ENCODE measurements at regions not wholly inside any gene's neighbourhood (a gene's known extent, or its start where the extent isn't known, plus 50 kb on each side); places are given as distances from the start of the nearest gene placed in this dataset.

GRCh38 chr1:228807904-228808605 is 72.8 kb downstream of the RHOU start:
- H3K79me2 ChIP-seq (ENCODE audit: low read length) = no peaks in the 10 kb centered on the region
- no peak overlapping the region for H3K27ac ChIP-seq (ENCODE audit: low read length)
- peaks cover 41% of the 10 kb centered on the region for H3K27me3 ChIP-seq (ENCODE audit: low read depth, low read length)
- H3K4me2 ChIP-seq (ENCODE audit: low read length) = peak overlapping the region; percentile 24
- H3K9me3 ChIP-seq (ENCODE audit: insufficient read depth, low read length) = no peaks in the 10 kb centered on the region
- TF ChIP-seq EZH2phosphoT487 (IDR thresholded peaks at IDR 0.05; ENCODE audit: low read depth) (no peak), CTCF (IDR thresholded peaks at IDR 0.05; ENCODE audit: low read depth, low read length) (no peak)
- no peaks in the 10 kb centered on the region for H3K36me3 ChIP-seq (replicated peaks; ENCODE audit: low read depth, low read length)
- no peak overlapping the region for H3K4me3 ChIP-seq (ENCODE audit: low read length)
- no peak overlapping the region; the same call in 1 of the 2 replicates for H2AFZ ChIP-seq (ENCODE audit: low read depth, low read length)
- H3K9ac ChIP-seq (ENCODE audit: low read length) = no peak overlapping the region
- H4K20me1 ChIP-seq (ENCODE audit: insufficient read depth, low read length) = no peaks in the 10 kb centered on the region
- H3K4me1 ChIP-seq (ENCODE audit: low read length) = peaks cover 43% of the 10 kb centered on the region

GRCh38 chr1:228809621-228810394 is 74.5 kb downstream of the RHOU start:
- H3K27me3 ChIP-seq (ENCODE audit: low read depth, low read length) = peaks cover 47% of the 10 kb centered on the region
- H4K20me1 ChIP-seq (ENCODE audit: insufficient read depth, low read length) = no peaks in the 10 kb centered on the region
- no peaks in the 10 kb centered on the region for H3K9me3 ChIP-seq (ENCODE audit: insufficient read depth, low read length)
- H2AFZ ChIP-seq (ENCODE audit: low read depth, low read length) = no peak overlapping the region
- H3K36me3 ChIP-seq (replicated peaks; ENCODE audit: low read depth, low read length) = no peaks in the 10 kb centered on the region
- H3K27ac ChIP-seq (ENCODE audit: low read length) = no peak overlapping the region
- peaks cover 40% of the 10 kb centered on the region for H3K4me1 ChIP-seq (ENCODE audit: low read length)
- no peak overlapping the region for H3K9ac ChIP-seq (ENCODE audit: low read length)
- TF ChIP-seq EZH2phosphoT487 (IDR thresholded peaks at IDR 0.05; ENCODE audit: low read depth) = no peak
- no peak for TF ChIP-seq CTCF (IDR thresholded peaks at IDR 0.05; ENCODE audit: low read depth, low read length)
- no peaks in the 10 kb centered on the region for H3K79me2 ChIP-seq (ENCODE audit: low read length)
- no peak overlapping the region for H3K4me3 ChIP-seq (ENCODE audit: low read length)
- no peak overlapping the region for H3K4me2 ChIP-seq (ENCODE audit: low read length)

GRCh38 chr1:228810395-228810758 is 75.1 kb downstream of the RHOU start:
- Histone ChIP-seq H2AFZ (ENCODE audit: low read depth, low read length) (no peak overlapping the region), H3K79me2 (ENCODE audit: low read length) (no peaks in the 10 kb centered on the region), H3K27ac (ENCODE audit: low read length) (no peak overlapping the region), H3K9me3 (ENCODE audit: insufficient read depth, low read length) (no peaks in the 10 kb centered on the region), H3K4me3 (ENCODE audit: low read length) (no peak overlapping the region), H3K9ac (ENCODE audit: low read length) (no peak overlapping the region), H4K20me1 (ENCODE audit: insufficient read depth, low read length) (no peaks in the 10 kb centered on the region), H3K27me3 (ENCODE audit: low read depth, low read length) (peaks cover 46% of the 10 kb centered on the region), H3K4me1 (ENCODE audit: low read length) (peaks cover 34% of the 10 kb centered on the region), H3K36me3 (replicated peaks; ENCODE audit: low read depth, low read length) (no peaks in the 10 kb centered on the region), H3K4me2 (ENCODE audit: low read length) (no peak overlapping the region)
- TF ChIP-seq CTCF (IDR thresholded peaks at IDR 0.05; ENCODE audit: low read depth, low read length) (no peak), EZH2phosphoT487 (IDR thresholded peaks at IDR 0.05; ENCODE audit: low read depth) (no peak)

Measured in OCI-LY3 (cell line).